Activated T-cell treated with anti-CD3 and anti-CD28 coated beads, Interleukin-2, amount 50 U/mL, for 24 hours (primary cell): ENCODE measurements at regions not wholly inside any gene's neighbourhood (a gene's known extent, or its start where the extent isn't known, plus 50 kb on each side); places are given as distances from the start of the nearest gene placed in this dataset.

Experiments
- DNase-seq: peaks from one replicate; pipeline ENCODE4 v3.0.0-alpha.2; 2020
- H3K27ac Mint-ChIP-seq: 2 replicates; pipeline ENCODE4 v1.8.0; 2020; ENCODE audit warnings: mild to moderate bottlenecking, mixed read lengths
- H3K27me3 Mint-ChIP-seq: 2 replicates; pipeline ENCODE4 v1.8.0; 2020; ENCODE audit warnings: mixed read lengths
- H3K36me3 Mint-ChIP-seq: 2 replicates; pipeline ENCODE4 v1.8.0; 2020; ENCODE audit warnings: low read depth, mixed read lengths
- H3K4me1 Mint-ChIP-seq: 2 replicates; pipeline ENCODE4 v1.8.0; 2020; ENCODE audit warnings: low read depth, mixed read lengths
- H3K4me3 Mint-ChIP-seq: 2 replicates; pipeline ENCODE4 v1.8.0; 2020; ENCODE audit warnings: mild to moderate bottlenecking, moderate library complexity, mixed read lengths
- H3K9me3 Mint-ChIP-seq: 2 replicates; pipeline ENCODE4 v1.8.0; 2020; ENCODE audit warnings: mixed read lengths

GRCh38 chr3:110733045-110733444 is 338.6 kb upstream of the NECTIN3 start:
- DNase-seq, result no peak
- Mint-ChIP-seq H3K9me3 (no peaks in the 10 kb centered on the region), H3K36me3 (no peaks in the 10 kb centered on the region), H3K4me3 (no peak overlapping the region), H3K27me3 (peaks cover 23% of the 10 kb centered on the region), H3K4me1 (no peaks in the 10 kb centered on the region), H3K27ac (no peak overlapping the region)

- Mint-ChIP-seq H3K9me3 (no peaks in the 10 kb centered on the region), H3K4me3 (no peak overlapping the region), H3K36me3 (no peaks in the 10 kb centered on the region), H3K27me3 (peaks cover 15% of the 10 kb centered on the region), H3K27ac (no peak overlapping the region), H3K4me1 (no peaks in the 10 kb centered on the region)
- no peak for DNase-seq
Observed at GRCh38 chr3:110734524-110734923, 337.1 kb upstream of the NECTIN3 start.

GRCh38 chr3:110736332-110736731 is 335.3 kb upstream of the NECTIN3 start:
- no peak for DNase-seq
- H3K36me3 Mint-ChIP-seq, result no peaks in the 10 kb centered on the region
- no peaks in the 10 kb centered on the region for H3K4me1 Mint-ChIP-seq
- no peak overlapping the region for H3K4me3 Mint-ChIP-seq
- no peak overlapping the region for H3K27ac Mint-ChIP-seq
- no peaks in the 10 kb centered on the region for H3K9me3 Mint-ChIP-seq
- peaks cover 4% of the 10 kb centered on the region for H3K27me3 Mint-ChIP-seq

GRCh38 chr3:110738531-110738930 is 333.1 kb upstream of the NECTIN3 start:
- H3K9me3 Mint-ChIP-seq, result no peaks in the 10 kb centered on the region
- H3K27me3 Mint-ChIP-seq, result peaks cover 4% of the 10 kb centered on the region
- H3K27ac Mint-ChIP-seq, result no peak overlapping the region
- no peak overlapping the region for H3K4me3 Mint-ChIP-seq
- no peaks in the 10 kb centered on the region for H3K36me3 Mint-ChIP-seq
- DNase-seq, result no peak
- no peaks in the 10 kb centered on the region for H3K4me1 Mint-ChIP-seq

- H3K27ac Mint-ChIP-seq, result no peak overlapping the region
- H3K4me3 Mint-ChIP-seq, result no peak overlapping the region
Observed at GRCh38 chr3:110741891-110742290, 329.7 kb upstream of the NECTIN3 start.

GRCh38 chr3:110743202-110743601 is 328.4 kb upstream of the NECTIN3 start:
- no peak overlapping the region for H3K27ac Mint-ChIP-seq
- H3K36me3 Mint-ChIP-seq, result no peaks in the 10 kb centered on the region
- DNase-seq, result no peak
- H3K9me3 Mint-ChIP-seq, result no peaks in the 10 kb centered on the region
- no peak overlapping the region for H3K4me3 Mint-ChIP-seq
- peaks cover 4% of the 10 kb centered on the region for H3K27me3 Mint-ChIP-seq
- no peaks in the 10 kb centered on the region for H3K4me1 Mint-ChIP-seq

More at GRCh38 chr3:110741891-110742290, 329.7 kb upstream of the NECTIN3 start:
- no peaks in the 10 kb centered on the region for H3K4me1 Mint-ChIP-seq
- H3K27me3 Mint-ChIP-seq, result peaks cover 4% of the 10 kb centered on the region
- DNase-seq, result no peak
- H3K9me3 Mint-ChIP-seq, result no peaks in the 10 kb centered on the region
- H3K36me3 Mint-ChIP-seq, result no peaks in the 10 kb centered on the region

- DNase-seq, result no peak
- H3K4me3 Mint-ChIP-seq, result no peak overlapping the region
- no peak overlapping the region for H3K27ac Mint-ChIP-seq
- peaks cover 4% of the 10 kb centered on the region for H3K27me3 Mint-ChIP-seq
- no peaks in the 10 kb centered on the region for H3K36me3 Mint-ChIP-seq
- no peaks in the 10 kb centered on the region for H3K4me1 Mint-ChIP-seq
- no peaks in the 10 kb centered on the region for H3K9me3 Mint-ChIP-seq
Observed at GRCh38 chr3:110743984-110744383, 327.6 kb upstream of the NECTIN3 start.

GRCh38 chr3:110744723-110745122 is 326.9 kb upstream of the NECTIN3 start:
- Mint-ChIP-seq H3K27me3 (peaks cover 4% of the 10 kb centered on the region), H3K9me3 (no peaks in the 10 kb centered on the region)
- DNase-seq, result no peak

GRCh38 chr3:110749006-110749405 is 322.6 kb upstream of the NECTIN3 start:
- Mint-ChIP-seq H3K27ac (no peak overlapping the region), H3K36me3 (no peaks in the 10 kb centered on the region), H3K9me3 (no peaks in the 10 kb centered on the region), H3K4me3 (no peak overlapping the region), H3K4me1 (no peaks in the 10 kb centered on the region), H3K27me3 (no peaks in the 10 kb centered on the region)
- no peak for DNase-seq

More at GRCh38 chr3:110744723-110745122, 326.9 kb upstream of the NECTIN3 start:
- no peak overlapping the region for H3K4me3 Mint-ChIP-seq
- no peaks in the 10 kb centered on the region for H3K4me1 Mint-ChIP-seq
- H3K36me3 Mint-ChIP-seq, result no peaks in the 10 kb centered on the region
- H3K27ac Mint-ChIP-seq, result no peak overlapping the region

GRCh38 chr3:110750201-110750600 is 321.4 kb upstream of the NECTIN3 start:
- no peaks in the 10 kb centered on the region for H3K36me3 Mint-ChIP-seq
- no peak overlapping the region for H3K27ac Mint-ChIP-seq
- H3K4me1 Mint-ChIP-seq, result no peaks in the 10 kb centered on the region
- DNase-seq, result no peak
- H3K4me3 Mint-ChIP-seq, result no peak overlapping the region
- no peaks in the 10 kb centered on the region for H3K27me3 Mint-ChIP-seq
- H3K9me3 Mint-ChIP-seq, result no peaks in the 10 kb centered on the region

GRCh38 chr3:110752307-110752706 is 319.3 kb upstream of the NECTIN3 start:
- Mint-ChIP-seq H3K27ac (no peak overlapping the region), H3K4me3 (no peak overlapping the region), H3K4me1 (no peaks in the 10 kb centered on the region), H3K9me3 (no peaks in the 10 kb centered on the region), H3K27me3 (no peaks in the 10 kb centered on the region), H3K36me3 (no peaks in the 10 kb centered on the region)
- no peak for DNase-seq

- Mint-ChIP-seq H3K27me3 (no peaks in the 10 kb centered on the region), H3K27ac (no peak overlapping the region), H3K9me3 (no peaks in the 10 kb centered on the region), H3K4me3 (no peak overlapping the region), H3K36me3 (no peaks in the 10 kb centered on the region), H3K4me1 (no peaks in the 10 kb centered on the region)
- DNase-seq, result no peak
Observed at GRCh38 chr3:110753516-110753915, 318.1 kb upstream of the NECTIN3 start.

GRCh38 chr3:110754212-110754916 is 317.3 kb upstream of the NECTIN3 start:
- DNase-seq, result no peak
- H3K4me1 Mint-ChIP-seq, result no peaks in the 10 kb centered on the region
- H3K36me3 Mint-ChIP-seq, result no peaks in the 10 kb centered on the region
- H3K27ac Mint-ChIP-seq, result no peak overlapping the region
- H3K9me3 Mint-ChIP-seq, result no peaks in the 10 kb centered on the region
- no peak overlapping the region for H3K4me3 Mint-ChIP-seq
- H3K27me3 Mint-ChIP-seq, result no peaks in the 10 kb centered on the region

GRCh38 chr3:110755345-110755744 is 316.3 kb upstream of the NECTIN3 start:
- Mint-ChIP-seq H3K4me1 (no peaks in the 10 kb centered on the region), H3K27ac (no peak overlapping the region), H3K4me3 (no peak overlapping the region), H3K9me3 (no peaks in the 10 kb centered on the region), H3K36me3 (no peaks in the 10 kb centered on the region), H3K27me3 (no peaks in the 10 kb centered on the region)
- no peak for DNase-seq

GRCh38 chr3:110756705-110757104 is 314.9 kb upstream of the NECTIN3 start:
- no peaks in the 10 kb centered on the region for H3K27me3 Mint-ChIP-seq
- H3K4me3 Mint-ChIP-seq, result no peak overlapping the region
- no peak overlapping the region for H3K27ac Mint-ChIP-seq

GRCh38 chr3:110758208-110758607 is 313.4 kb upstream of the NECTIN3 start:
- Mint-ChIP-seq H3K36me3 (no peaks in the 10 kb centered on the region), H3K27me3 (no peaks in the 10 kb centered on the region), H3K27ac (no peak overlapping the region), H3K9me3 (no peaks in the 10 kb centered on the region), H3K4me3 (no peak overlapping the region), H3K4me1 (no peaks in the 10 kb centered on the region)
- no peak for DNase-seq

More at GRCh38 chr3:110756705-110757104, 314.9 kb upstream of the NECTIN3 start:
- Mint-ChIP-seq H3K36me3 (no peaks in the 10 kb centered on the region), H3K4me1 (no peaks in the 10 kb centered on the region), H3K9me3 (no peaks in the 10 kb centered on the region)
- no peak for DNase-seq
